ENCODE measurements at regions not wholly inside any gene's neighbourhood (a gene's known extent, or its start where the extent isn't known, plus 50 kb on each side); places are given as distances from the start of the nearest gene placed in this dataset.
"Not testable (repeated sequence)": the region's sequence is repeated elsewhere in the genome, so short reads cannot be mapped to it uniquely, and the experiment has no call there.

- in situ Hi-C loops (cut with HindIII; ENCODE audit: low sequenced_read_pairs), result not testable (repeated sequence)
Measured at GRCh38 chr4:67412153-67412712, 133.1 kb downstream of the CENPC start.

DNA sequence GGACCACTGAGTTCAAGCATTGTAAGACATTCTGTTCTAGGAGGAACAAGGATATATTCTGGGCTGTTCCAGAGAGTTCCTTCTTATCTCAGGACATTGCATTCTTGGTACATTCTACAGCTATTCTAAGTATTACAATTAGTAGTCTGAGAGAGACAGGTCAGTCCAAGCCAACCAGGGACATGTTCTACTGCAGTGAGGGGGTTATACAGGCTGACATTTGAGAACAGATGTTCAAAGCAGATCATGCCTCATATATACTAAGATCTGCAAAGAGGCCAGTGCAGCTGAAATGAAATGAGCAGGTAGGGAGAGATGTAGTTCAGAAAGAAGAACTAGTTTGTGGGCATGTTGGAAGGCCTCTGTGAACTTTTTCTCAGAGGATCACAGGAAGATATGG is 142.0 kb downstream of the CENPC start:
- in situ Hi-C loops (cut with HindIII; ENCODE audit: low sequenced_read_pairs), result no loop called here

- in situ Hi-C loops (cut with HindIII; ENCODE audit: low sequenced_read_pairs), result no loop called here
Measured at GRCh38 chr4:67401902-67402301, 143.4 kb downstream of the CENPC start.

DNA sequence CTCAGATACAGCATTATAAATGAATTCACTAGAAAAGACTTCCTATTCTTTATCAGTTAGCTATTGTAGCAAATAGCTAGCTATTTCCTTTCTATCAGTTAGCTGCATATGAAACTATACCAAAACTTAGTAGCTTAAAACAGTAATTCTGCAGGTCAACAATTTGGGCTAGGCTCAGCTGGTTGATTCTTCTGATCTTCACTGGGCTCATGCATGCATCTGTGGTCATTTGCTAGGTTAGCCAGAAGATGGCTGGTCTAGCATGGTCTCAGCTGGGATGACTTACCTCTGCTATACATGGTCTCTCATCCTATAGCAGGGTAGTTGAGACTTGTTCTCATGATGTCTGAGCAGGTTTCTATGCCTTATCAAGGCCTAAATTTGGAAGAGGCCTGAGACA is 147.4 kb downstream of the CENPC start:
- in situ Hi-C loops (cut with HindIII; ENCODE audit: low sequenced_read_pairs), result no loop called here

- in situ Hi-C loops (cut with HindIII; ENCODE audit: low sequenced_read_pairs), result no loop called here
Measured at GRCh38 chr4:67397031-67397430, 148.3 kb downstream of the CENPC start.

DNA sequence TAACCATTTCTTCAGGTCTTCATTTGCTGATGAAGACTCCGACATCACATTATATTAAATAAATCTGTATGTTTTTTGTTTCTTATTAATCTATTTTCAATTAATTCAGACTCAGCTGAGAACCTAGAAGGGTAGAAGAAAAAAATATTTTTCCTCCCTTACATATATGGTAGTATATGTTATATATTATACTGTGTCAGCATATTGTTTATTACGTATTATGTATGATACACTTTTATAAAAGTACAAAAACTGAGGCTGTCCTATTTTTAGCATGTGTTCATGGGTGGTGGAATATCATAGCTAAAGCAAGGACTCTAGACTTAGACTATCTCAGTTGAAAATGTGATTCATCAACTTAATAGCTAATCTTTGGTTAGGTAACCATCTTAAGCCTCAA is 149.3 kb downstream of the CENPC start:
- in situ Hi-C loops (cut with HindIII; ENCODE audit: low sequenced_read_pairs), result no loop called here

DNA sequence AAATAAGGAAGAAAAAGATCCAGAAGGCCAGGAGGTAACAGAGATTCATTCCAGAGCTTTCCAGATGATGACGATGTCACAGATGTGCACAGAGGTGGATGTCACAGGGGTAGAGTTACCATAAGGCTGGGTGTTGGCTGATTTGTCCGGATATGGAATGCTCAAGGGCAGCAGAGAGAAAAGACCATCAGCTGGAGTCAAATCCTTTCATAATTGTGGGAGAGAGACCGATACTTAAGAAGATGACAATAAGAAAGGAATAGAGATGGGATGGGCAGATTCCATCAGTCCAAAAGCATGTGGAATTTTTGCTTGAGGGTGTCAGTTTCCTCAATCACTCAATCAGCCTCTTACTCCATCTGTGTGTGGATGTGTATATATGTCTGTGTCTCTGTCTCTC is 150.4 kb downstream of the CENPC start:
- in situ Hi-C loops (cut with HindIII; ENCODE audit: low sequenced_read_pairs), result no loop called here

DNA sequence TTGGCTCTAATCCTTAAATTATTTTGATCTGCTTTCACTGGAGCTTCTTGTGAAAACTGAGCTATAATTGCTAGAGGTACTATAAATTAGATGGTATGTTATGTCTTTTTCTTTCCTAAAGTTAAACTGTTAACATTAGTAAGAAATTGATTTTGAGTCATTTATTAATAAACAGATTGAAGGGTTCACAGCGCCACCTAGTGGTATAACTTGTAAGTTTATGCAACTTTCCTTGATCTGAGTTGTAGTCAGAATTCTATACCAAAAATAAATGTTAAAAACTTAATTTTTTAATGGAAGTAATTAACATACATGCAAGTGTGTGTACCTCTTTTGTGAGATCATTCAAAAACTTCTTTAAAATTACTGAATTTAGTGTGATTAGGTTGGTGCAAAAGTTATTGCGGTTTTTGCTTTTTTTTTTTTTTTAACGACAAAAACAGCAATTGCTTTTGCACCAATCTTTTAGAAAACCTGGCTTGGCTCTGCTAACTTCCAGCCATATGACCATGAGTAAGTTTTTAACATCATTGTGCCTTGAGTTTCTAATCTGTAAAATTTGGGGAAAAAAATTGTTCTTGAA is 151.5 kb downstream of the CENPC start:
- in situ Hi-C loops (cut with HindIII; ENCODE audit: low sequenced_read_pairs), result no loop called here

DNA sequence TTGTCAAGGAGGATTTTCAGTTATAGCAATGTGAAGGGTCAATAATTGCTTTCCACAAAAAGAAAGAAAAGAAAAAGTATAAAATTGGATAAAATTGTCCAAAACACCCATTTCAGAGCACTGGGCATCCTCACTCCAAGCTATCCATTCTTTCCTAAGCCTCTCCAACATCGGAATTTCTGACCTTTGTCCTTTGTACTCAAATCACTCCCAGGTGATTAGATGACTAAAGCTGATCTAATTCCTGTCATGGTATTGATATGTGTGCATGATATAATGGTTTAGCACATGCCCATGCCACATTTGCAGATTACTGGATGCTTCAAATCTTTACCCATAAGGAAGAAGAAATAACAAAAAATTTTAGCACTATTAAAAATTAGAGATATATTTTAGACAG is 152.3 kb downstream of the CENPC start:
- in situ Hi-C loops (cut with HindIII; ENCODE audit: low sequenced_read_pairs), result no loop called here

DNA sequence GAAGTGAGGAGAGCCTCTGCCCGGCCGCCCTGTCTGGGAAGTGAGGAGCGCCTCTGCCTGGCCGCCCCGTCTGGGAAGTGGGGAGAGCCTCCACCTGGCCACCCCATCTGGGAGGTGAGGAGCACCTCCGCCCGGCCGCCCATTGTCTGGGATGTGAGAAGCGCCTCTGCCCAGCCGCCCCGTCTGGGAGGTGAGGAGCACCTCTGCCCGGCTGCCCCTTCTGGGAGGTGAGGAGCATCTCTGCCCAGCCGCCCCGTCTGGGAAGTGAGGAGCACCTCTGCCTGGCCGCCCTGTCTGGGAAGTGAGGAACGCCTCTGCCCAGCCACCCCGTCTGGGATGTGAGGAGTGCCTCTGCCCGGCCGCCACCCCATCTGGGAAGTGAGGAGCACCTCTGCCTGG is 163.9 kb downstream of the CENPC start:
- in situ Hi-C loops (cut with HindIII; ENCODE audit: low sequenced_read_pairs), result not testable (repeated sequence)

DNA sequence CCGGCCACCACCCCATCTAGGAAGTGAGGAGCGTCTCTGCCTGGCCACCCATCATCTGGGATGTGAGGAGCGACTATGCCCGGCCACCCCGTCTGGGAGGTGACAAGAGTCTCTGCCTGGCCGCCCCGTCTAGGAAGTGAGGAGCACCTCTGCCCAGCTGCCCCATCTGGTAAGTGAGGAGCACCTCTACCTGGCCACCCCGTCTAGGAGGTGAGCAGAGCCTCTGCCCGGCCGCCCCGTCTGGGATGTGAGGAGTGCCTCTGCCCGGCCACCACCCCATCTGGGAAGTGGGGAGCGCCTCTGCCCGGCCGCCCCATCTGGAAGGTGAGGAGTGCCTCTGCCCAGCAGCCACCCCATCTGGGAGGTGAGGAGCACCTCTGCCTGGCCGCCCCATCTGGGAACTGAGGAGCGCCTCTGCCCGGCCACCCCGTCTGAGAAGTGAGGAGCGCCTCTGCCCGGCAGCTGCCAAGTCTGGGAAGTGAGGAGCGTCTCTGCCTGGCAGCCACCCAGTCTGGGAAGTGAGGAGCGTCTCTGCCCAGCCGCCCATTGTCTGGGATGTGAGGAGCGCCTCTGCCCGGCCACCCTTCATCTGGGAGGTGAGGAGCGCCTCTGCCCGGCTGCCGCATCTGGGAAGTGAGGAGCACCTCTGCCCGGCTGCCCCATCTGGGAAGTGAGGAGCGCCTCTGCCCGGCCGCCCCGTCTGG is 164.4 kb downstream of the CENPC start:
- in situ Hi-C loops (cut with HindIII; ENCODE audit: low sequenced_read_pairs), result not testable (repeated sequence)

- in situ Hi-C loops (cut with HindIII; ENCODE audit: low sequenced_read_pairs), result no loop called here
Measured at GRCh38 chr4:67380154-67380553, 165.1 kb downstream of the CENPC start.

- in situ Hi-C loops (cut with HindIII; ENCODE audit: low sequenced_read_pairs), result no loop called here
Measured at GRCh38 chr4:67375291-67375690, 170.0 kb downstream of the CENPC start.

- in situ Hi-C loops (cut with HindIII; ENCODE audit: low sequenced_read_pairs), result no loop called here
Measured at GRCh38 chr4:67371615-67372014, 173.7 kb downstream of the CENPC start.

DNA sequence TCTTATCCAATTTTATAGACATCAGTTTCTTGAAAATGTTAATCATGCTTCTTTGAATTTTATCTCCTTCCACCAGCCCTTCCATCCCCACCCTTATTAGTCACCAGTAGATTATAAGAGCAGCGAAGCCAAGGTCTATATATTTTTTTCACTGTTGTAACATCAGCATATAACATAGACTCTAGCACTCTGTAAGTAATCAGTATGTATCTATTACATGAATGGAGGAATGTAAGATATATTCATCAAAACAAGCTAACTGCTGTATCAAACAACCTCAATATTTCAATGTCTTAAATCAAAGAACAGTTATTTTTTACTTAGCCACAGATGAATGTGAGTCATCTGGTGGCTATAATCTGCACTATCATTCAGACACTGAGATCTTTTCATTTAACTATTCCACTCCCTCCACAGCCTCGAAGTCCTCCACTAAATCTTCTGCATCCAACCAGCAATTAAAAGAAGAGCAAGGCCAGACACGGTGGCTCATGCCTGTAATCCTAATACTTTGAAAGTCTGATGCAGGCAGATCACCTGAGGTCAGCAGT is 178.9 kb downstream of the CENPC start:
- in situ Hi-C loops (cut with HindIII; ENCODE audit: low sequenced_read_pairs), result no loop called here

- in situ Hi-C loops (cut with HindIII; ENCODE audit: low sequenced_read_pairs), result no loop called here
Measured at GRCh38 chr4:67365661-67366245, 179.6 kb downstream of the CENPC start.

DNA sequence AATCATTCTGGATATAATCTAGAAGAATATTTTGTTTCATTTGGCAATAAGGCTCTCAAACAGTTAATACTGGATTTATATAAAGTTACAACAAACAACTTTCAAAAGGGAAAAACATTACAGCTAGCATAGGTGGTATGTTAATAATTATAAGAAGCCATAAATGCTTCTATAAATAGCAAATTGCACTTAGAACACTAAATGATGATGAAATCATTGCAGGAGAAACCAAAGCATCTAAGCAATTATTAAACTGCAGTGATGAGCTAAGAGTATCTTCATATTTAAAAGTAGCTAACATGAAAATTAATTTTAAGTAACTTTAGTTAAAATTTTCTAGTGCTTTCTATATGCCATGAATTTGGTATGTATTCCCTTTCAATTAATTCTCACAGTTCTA is 189.5 kb downstream of the CENPC start:
- in situ Hi-C loops (cut with HindIII; ENCODE audit: low sequenced_read_pairs), result no loop called here

DNA sequence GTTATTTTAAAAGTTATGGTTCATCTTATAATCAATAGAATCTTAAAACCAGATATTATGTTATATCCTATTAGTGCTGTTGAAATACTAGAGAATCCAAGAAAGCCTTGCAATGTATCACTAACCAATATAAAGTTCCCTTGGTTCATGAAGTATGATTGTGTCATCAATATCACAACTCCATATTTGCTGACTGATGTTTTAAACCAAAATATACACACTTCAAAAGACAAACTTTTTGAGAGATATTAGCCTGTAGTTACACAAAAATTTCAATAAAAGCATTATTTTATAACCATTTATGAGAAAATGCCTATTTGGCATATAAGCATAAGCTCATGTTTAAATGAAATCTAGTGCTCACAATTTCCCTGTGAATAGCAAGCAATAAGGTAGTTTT is 198.6 kb downstream of the CENPC start:
- in situ Hi-C loops (cut with HindIII; ENCODE audit: low sequenced_read_pairs), result no loop called here

- in situ Hi-C loops (cut with HindIII; ENCODE audit: low sequenced_read_pairs), result no loop called here
Measured at GRCh38 chr4:67344594-67345380, 200.5 kb downstream of the CENPC start.

DNA sequence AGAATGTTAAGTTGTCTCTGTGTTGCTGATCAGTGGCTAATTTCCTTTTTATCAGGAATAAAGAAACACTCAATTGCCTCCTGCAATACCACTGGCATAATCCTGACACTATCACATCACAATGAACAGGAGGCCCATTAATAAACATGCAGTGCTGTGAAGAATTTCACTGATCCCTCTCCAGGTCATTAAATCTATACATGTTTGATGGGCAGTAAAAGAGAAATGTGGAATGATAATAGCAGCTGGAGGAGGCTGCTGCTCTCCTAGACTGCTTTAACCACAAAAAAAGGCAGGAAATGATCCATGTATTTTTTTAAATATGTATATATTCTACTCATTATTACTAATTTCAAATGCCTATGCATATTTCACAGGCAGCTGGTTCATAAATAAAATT is 202.1 kb downstream of the CENPC start:
- in situ Hi-C loops (cut with HindIII; ENCODE audit: low sequenced_read_pairs), result no loop called here

GRCh38 chr4:67342291-67342690 is 203.0 kb downstream of the CENPC start:
- in situ Hi-C loops (cut with HindIII; ENCODE audit: low sequenced_read_pairs), result no loop called here

Measured in DLD1 (cell line).